SK-N-SH (cell line): ENCODE measurements at regions not wholly inside any gene's neighbourhood (a gene's known extent, or its start where the extent isn't known, plus 50 kb on each side); places are given as distances from the start of the nearest gene placed in this dataset.

ENCODE experiments used
- CTCF ChIA-PET: fragments of 300-600, 350-600 bp; formaldehyde crosslinking; extraction: SDS; loops from one replicate; lab custom pipeline; 2021; lab: Yijun Ruan, JAX
- POLR2A ChIA-PET: fragments of 350-600 bp; sonication (Branson Sonifier 250); formaldehyde crosslinking; extraction: SDS; loops from one replicate; lab custom pipeline; 2020; ENCODE audit warnings: antibody characterized with exemption, inconsistent platforms; lab: Yijun Ruan, JAX
- DNase-seq: peaks from one replicate; pipeline ENCODE4 v3.0.0; 2012
- H2AFZ ChIP-seq: fragments of 200-600 bp; sonication (generic); 2 replicates; pipeline ENCODE4 v1.8.1; 2016; ENCODE audit warnings: antibody characterized with exemption, mild to moderate bottlenecking, low read depth
- H3F3A ChIP-seq: fragments of 200-600 bp; sonication (generic); replicated peaks from 2 replicates; pipeline ENCODE3; 2016; ENCODE audit warnings: antibody characterized with exemption, mild to moderate bottlenecking; ENCODE audit not compliant: insufficient read depth
- H3K27ac ChIP-seq, 2 experiments: fragments of 200-500 bp in 1 of 2; fragments of 200-600 bp in 1 of 2; sonication (Bioruptor generic) in 1 of 2; sonication (generic), shearing (Covaris generic) in 1 of 2; 2 replicates each; pipeline versions ENCODE4 v1.5.1 to v1.6.1; 2014 to 2016; ENCODE audit warnings: low read depth in 2 of 2, inconsistent platforms in 1 of 2, low read length in 1 of 2, mild to moderate bottlenecking in 1 of 2, mixed read lengths in 1 of 2
- H3K27me3 ChIP-seq: fragments of 200-600 bp; sonication (generic), shearing (Covaris generic); 2 replicates; pipeline ENCODE4 v1.6.1; 2016; ENCODE audit warnings: mixed run types; ENCODE audit not compliant: insufficient read depth
- H3K36me3 ChIP-seq, 2 experiments: fragments of 200-500 bp in 1 of 2; fragments of 200-600 bp in 1 of 2; sonication (Bioruptor generic) in 1 of 2; sonication (generic) in 1 of 2; replicated peaks in 1 of 2; 2 replicates each; pipeline versions ENCODE3 to v1.5.1; 2014 to 2016; ENCODE audit warnings: low read length in 1 of 2, mild to moderate bottlenecking in 1 of 2; ENCODE audit not compliant: insufficient read depth in 2 of 2, control insufficient read depth in 1 of 2
- H3K4me1 ChIP-seq, 2 experiments: fragments of 200-500 bp in 1 of 2; fragments of 200-600 bp in 1 of 2; sonication (Bioruptor generic) in 1 of 2; sonication (generic), shearing (Covaris generic) in 1 of 2; 2 replicates each; pipeline versions ENCODE4 v1.5.1 to v1.6.1; 2014 to 2016; ENCODE audit warnings: low read depth in 1 of 2, low read length in 1 of 2, mixed run types in 1 of 2; ENCODE audit not compliant: insufficient read depth in 2 of 2, control insufficient read depth in 1 of 2
- H3K4me2 ChIP-seq: fragments of 200-600 bp; sonication (generic), shearing (Covaris generic); 2 replicates; pipeline ENCODE4 v1.6.1; 2017; ENCODE audit warnings: mixed run types
- H3K4me3 ChIP-seq, 2 experiments: fragments of 200-500 bp in 1 of 2; fragments of 200-600 bp in 1 of 2; sonication (Bioruptor generic) in 1 of 2; sonication (generic), shearing (Covaris generic) in 1 of 2; 2 replicates each; pipeline versions ENCODE4 v1.5.1 to v1.8.1; 2014 to 2016; ENCODE audit warnings: low read depth in 2 of 2, inconsistent platforms in 1 of 2, low read length in 1 of 2, mild to moderate bottlenecking in 1 of 2, mixed read lengths in 1 of 2, moderate library complexity in 1 of 2
- H3K79me2 ChIP-seq: fragments of 200-600 bp; sonication (generic); 2 replicates; pipeline ENCODE4 v1.8.1; 2017; ENCODE audit warnings: mild to moderate bottlenecking; ENCODE audit not compliant: insufficient read depth
- H3K9ac ChIP-seq: fragments of 200-600 bp; sonication (generic); 2 replicates; pipeline ENCODE4 v1.6.1; 2017; ENCODE audit warnings: mixed run types
- H3K9me2 ChIP-seq: fragments of 200-600 bp; sonication (generic); 2 replicates; pipeline ENCODE4 v1.6.1; 2017; ENCODE audit warnings: mixed run types
- H3K9me3 ChIP-seq: fragments of 200-600 bp; sonication (generic); 2 replicates; pipeline ENCODE4 v1.6.1; 2017; ENCODE audit warnings: mixed run types, mild to moderate bottlenecking, moderate library complexity
- H4K20me1 ChIP-seq: fragments of 200-600 bp; sonication (generic); 2 replicates; pipeline ENCODE4 v1.6.1; 2017; ENCODE audit warnings: mild to moderate bottlenecking, mixed run types; ENCODE audit not compliant: insufficient read depth
- CHD2 ChIP-seq: fragments of 150-350 bp; IDR thresholded peaks from 2 replicates; pipeline ENCODE4 v1.6.1; 2018; ENCODE audit warnings: low read length; ENCODE audit not compliant: partially characterized antibody
- ELF1 ChIP-seq: IDR thresholded peaks from 2 replicates; pipeline ENCODE4 v1.4.0; 2012
- EP300 ChIP-seq, 2 experiments: IDR thresholded peaks; 2 replicates each; pipeline versions ENCODE4 v1.4.0 to v1.6.1; 2012; ENCODE audit warnings: borderline replicate concordance in 1 of 2, low read depth in 1 of 2, low read length in 1 of 2
- EZH2phosphoT487 ChIP-seq: fragments of 200-600 bp; sonication (generic); IDR thresholded peaks from 2 replicates; pipeline ENCODE4 v1.6.1; 2017; ENCODE audit warnings: low read depth, mixed run types, mild to moderate bottlenecking, antibody characterized with exemption, moderate library complexity, borderline replicate concordance
- FOXJ3 ChIP-seq: sonication (generic); formaldehyde crosslinking; IDR thresholded peaks from 2 replicates; pipeline ENCODE4 v1.5.1; 2020; ENCODE audit warnings: mild to moderate bottlenecking, missing genetic modification reagents
- FOXM1 ChIP-seq: IDR thresholded peaks from 2 replicates; pipeline ENCODE4 v1.4.0; 2012; ENCODE audit warnings: low read depth, mild to moderate bottlenecking
- GABPA ChIP-seq: IDR thresholded peaks from 2 replicates; pipeline ENCODE4 v1.4.0; 2012; ENCODE audit warnings: low read depth, mild to moderate bottlenecking
- JUND ChIP-seq: IDR thresholded peaks from 2 replicates; pipeline ENCODE4 v1.4.0; 2012
- MAX ChIP-seq: IDR thresholded peaks from 2 replicates; pipeline ENCODE4 v1.4.0; 2012; ENCODE audit warnings: low read depth
- MXI1 ChIP-seq: IDR thresholded peaks from 2 replicates; pipeline ENCODE4 v1.6.1; 2012; ENCODE audit warnings: mild to moderate bottlenecking, low read depth, low read length, improper control_type of control experiment
- NFIC ChIP-seq: IDR thresholded peaks from 2 replicates; pipeline ENCODE4 v1.4.0; 2012; ENCODE audit warnings: borderline replicate concordance
- NRF1 ChIP-seq: IDR thresholded peaks from 2 replicates; pipeline ENCODE4 v1.6.1; 2012; ENCODE audit warnings: low read depth, mild to moderate bottlenecking, low read length
- POLR2AphosphoS5 ChIP-seq: IDR thresholded peaks from 2 replicates; pipeline ENCODE4 v1.6.1; 2012; ENCODE audit warnings: low read depth, low read length
- RFX5 ChIP-seq: IDR thresholded peaks from 2 replicates; pipeline ENCODE4 v1.6.1; 2012; ENCODE audit warnings: mild to moderate bottlenecking, improper control_type of control experiment, low read length
- TAF1 ChIP-seq: IDR thresholded peaks from 2 replicates; pipeline ENCODE4 v1.6.1; 2012; ENCODE audit warnings: low read depth, mild to moderate bottlenecking, low read length, moderate library complexity, borderline replicate concordance
- TEAD4 ChIP-seq: IDR thresholded peaks from 2 replicates; pipeline ENCODE4 v1.4.0; 2012; ENCODE audit warnings: mild to moderate bottlenecking, borderline replicate concordance; ENCODE audit not compliant: insufficient read depth
- USF2 ChIP-seq: fragments of 150-350 bp; IDR thresholded peaks from 2 replicates; pipeline ENCODE4 v1.6.1; 2017; ENCODE audit warnings: antibody characterized with exemption, low read length, low read depth, borderline replicate concordance
- WGBS: methylation state at CpG from one replicate; pipeline ENCODE4 v1.1.6; 2017; ENCODE audit warnings: low lambda C conversion rate; 5-methylcytosine and 5-hydroxymethylcytosine counted together

- 4% methylated on average over 6 of the region's 6 CpGs for WGBS
- POLR2A ChIA-PET = no interaction called here
- CTCF ChIA-PET = no interaction called here
These were observed 260.7 kb upstream of the FOXF1 start for GRCh38 chr16:86249631-86250030.

GRCh38 chr16:86251682-86252081, 258.6 kb upstream of the FOXF1 start:
- Histone ChIP-seq H2AFZ (no peak overlapping the region), H3K4me2 (no peak overlapping the region), H3K36me3 (no peaks in the 10 kb centered on the region), H3K4me1 (no peaks in the 10 kb centered on the region), H3K79me2 (no peaks in the 10 kb centered on the region), H3K9me2 (no peaks in the 10 kb centered on the region), H3F3A (no peaks in the 10 kb centered on the region), H3K27me3 (peaks cover 31% of the 10 kb centered on the region; the same call in 1 of the 2 replicates), H4K20me1 (no peaks in the 10 kb centered on the region), H3K9me3 (no peaks in the 10 kb centered on the region), H3K27ac (no peak overlapping the region), H3K9ac (no peak overlapping the region), H3K4me3 (no peak overlapping the region)
- ChIA-PET CTCF (interaction anchor here (1.2 kb wide), 1 partner anchor 266 kb away, joined by 3 read pairs; no protein-coding TSS in a partner anchor), POLR2A (no interaction called here)
- TF ChIP-seq EP300 (IDR thresholded peaks at IDR 0.05; ENCODE audit: borderline replicate concordance in 1 of 2, low read depth in 1 of 2, low read length in 1 of 2) = no peak
- no peak for TF ChIP-seq FOXM1
- no peak for TF ChIP-seq ELF1
- no peak for TF ChIP-seq JUND
- no peak for TF ChIP-seq NFIC
- no peak for TF ChIP-seq FOXJ3 (CRISPR knock-in tag)
- no peak for TF ChIP-seq MXI1
- no peak for TF ChIP-seq NRF1
- TF ChIP-seq USF2 = no peak
- no peak for TF ChIP-seq RFX5
- no peak for TF ChIP-seq MAX
- no peak for TF ChIP-seq CHD2
- TF ChIP-seq POLR2AphosphoS5 = no peak
- WGBS = 27% methylated on average over 9 of the region's 9 CpGs
- DNase-seq = no peak

More at GRCh38 chr16:86249631-86250030, 260.7 kb upstream of the FOXF1 start:
- Histone ChIP-seq H2AFZ (no peak overlapping the region), H3K4me1 (no peaks in the 10 kb centered on the region), H3K36me3 (no peaks in the 10 kb centered on the region), H3K9ac (no peak overlapping the region), H3K79me2 (no peaks in the 10 kb centered on the region), H3K4me3 (no peak overlapping the region), H3K27me3 (peaks cover 52% of the 10 kb centered on the region; the same call in 1 of the 2 replicates), H3K4me2 (no peak overlapping the region), H3K9me3 (no peaks in the 10 kb centered on the region), H3F3A (no peaks in the 10 kb centered on the region), H3K27ac (no peak overlapping the region), H4K20me1 (no peaks in the 10 kb centered on the region), H3K9me2 (no peaks in the 10 kb centered on the region)
- no peak for DNase-seq
- TF ChIP-seq TEAD4 (no peak), NRF1 (no peak), NFIC (no peak), EZH2phosphoT487 (no peak), CHD2 (no peak), USF2 (no peak), TAF1 (no peak), MXI1 (no peak), GABPA (no peak)
